ENCODE measurements at regions not wholly inside any gene's neighbourhood (a gene's known extent, or its start where the extent isn't known, plus 50 kb on each side); places are given as distances from the start of the nearest gene placed in this dataset.

DNA sequence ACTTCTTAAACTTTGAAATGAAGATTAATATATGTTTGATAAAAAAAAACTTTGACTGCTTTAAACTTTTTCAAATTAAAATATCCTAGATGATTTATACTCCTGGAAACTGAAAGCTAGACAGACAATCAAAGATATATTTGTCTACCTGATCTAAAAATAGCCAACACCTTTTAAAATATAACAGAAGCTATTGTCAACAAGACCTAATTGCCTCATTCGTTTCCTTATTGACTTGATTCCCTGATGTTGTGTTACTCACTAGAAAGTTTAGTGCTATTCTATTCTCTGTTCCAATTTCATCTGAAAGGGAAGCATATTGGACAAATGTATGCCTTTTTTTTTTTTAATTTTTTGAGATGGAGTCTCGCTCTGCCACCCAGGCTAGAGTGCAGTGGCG, 445.6 kb upstream of the ADAMTS5 start:
- TF ChIP-seq EP300 (IDR thresholded peaks at IDR 0.05) = no peak
- TF ChIP-seq, protein P1, sequence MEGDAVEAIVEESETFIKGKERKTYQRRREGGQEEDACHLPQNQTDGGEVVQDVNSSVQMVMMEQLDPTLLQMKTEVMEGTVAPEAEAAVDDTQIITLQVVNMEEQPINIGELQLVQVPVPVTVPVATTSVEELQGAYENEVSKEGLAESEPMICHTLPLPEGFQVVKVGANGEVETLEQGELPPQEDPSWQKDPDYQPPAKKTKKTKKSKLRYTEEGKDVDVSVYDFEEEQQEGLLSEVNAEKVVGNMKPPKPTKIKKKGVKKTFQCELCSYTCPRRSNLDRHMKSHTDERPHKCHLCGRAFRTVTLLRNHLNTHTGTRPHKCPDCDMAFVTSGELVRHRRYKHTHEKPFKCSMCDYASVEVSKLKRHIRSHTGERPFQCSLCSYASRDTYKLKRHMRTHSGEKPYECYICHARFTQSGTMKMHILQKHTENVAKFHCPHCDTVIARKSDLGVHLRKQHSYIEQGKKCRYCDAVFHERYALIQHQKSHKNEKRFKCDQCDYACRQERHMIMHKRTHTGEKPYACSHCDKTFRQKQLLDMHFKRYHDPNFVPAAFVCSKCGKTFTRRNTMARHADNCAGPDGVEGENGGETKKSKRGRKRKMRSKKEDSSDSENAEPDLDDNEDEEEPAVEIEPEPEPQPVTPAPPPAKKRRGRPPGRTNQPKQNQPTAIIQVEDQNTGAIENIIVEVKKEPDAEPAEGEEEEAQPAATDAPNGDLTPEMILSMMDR (IDR thresholded peaks at IDR 0.05) = no peak
